GM18505 (cell line): ENCODE measurements at regions not wholly inside any gene's neighbourhood (a gene's known extent, or its start where the extent isn't known, plus 50 kb on each side); places are given as distances from the start of the nearest gene placed in this dataset.

Experiments
- ATAC-seq: cut with Tn5 transposase; IDR thresholded peaks from one replicate; pipeline ENCODE4 v1.9.1; 2021; ENCODE audit not compliant: unreplicated experiment
- POLR2A ChIP-seq: IDR thresholded peaks from 4 replicates; pipeline ENCODE4 v1.6.1; 2011; ENCODE audit warnings: borderline replicate concordance; ENCODE audit not compliant: insufficient read depth, insufficient read length; ENCODE audit errors: extremely low read depth

GRCh38 chr5:5905186-5905585 is 473.2 kb downstream of the MED10 start:
- TF ChIP-seq POLR2A, result no peak
- no peak for ATAC-seq

- no peak for ATAC-seq
- TF ChIP-seq POLR2A, result no peak
Measured at GRCh38 chr5:5904113-5904512, 474.2 kb downstream of the MED10 start.

- ATAC-seq, result no peak
- no peak for TF ChIP-seq POLR2A
Measured at GRCh38 chr5:5902678-5903646, 475.4 kb downstream of the MED10 start.

- ATAC-seq, result no peak
- no peak for TF ChIP-seq POLR2A
Measured at GRCh38 chr5:5900350-5900749, 477.9 kb downstream of the ICE1 start.

- ATAC-seq, result no peak
- TF ChIP-seq POLR2A, result no peak
Measured at GRCh38 chr5:5899716-5900115, 477.2 kb downstream of the ICE1 start.

- no peak for ATAC-seq
- TF ChIP-seq POLR2A, result no peak
Measured at GRCh38 chr5:5888284-5888683, 465.8 kb downstream of the ICE1 start.

- no peak for TF ChIP-seq POLR2A
- no peak for ATAC-seq
Measured at GRCh38 chr5:5887833-5888232, 465.4 kb downstream of the ICE1 start.

- peak; percentile 91 for ATAC-seq
- no peak for TF ChIP-seq POLR2A
Measured at GRCh38 chr5:5886812-5887486, 464.5 kb downstream of the ICE1 start.

- no peak for TF ChIP-seq POLR2A
- ATAC-seq, result no peak
Measured at GRCh38 chr5:5886353-5886752, 463.9 kb downstream of the ICE1 start.

GRCh38 chr5:5885782-5886181 is 463.3 kb downstream of the ICE1 start:
- no peak for ATAC-seq
- TF ChIP-seq POLR2A, result no peak

- no peak for TF ChIP-seq POLR2A
- no peak for ATAC-seq
Measured at GRCh38 chr5:5884593-5884992, 462.1 kb downstream of the ICE1 start.

- no peak for TF ChIP-seq POLR2A
- no peak for ATAC-seq
Measured at GRCh38 chr5:5883562-5883961, 461.1 kb downstream of the ICE1 start.

GRCh38 chr5:5883146-5883545 is 460.7 kb downstream of the ICE1 start:
- TF ChIP-seq POLR2A, result no peak
- no peak for ATAC-seq

GRCh38 chr5:5882706-5883105 is 460.2 kb downstream of the ICE1 start:
- ATAC-seq, result no peak
- TF ChIP-seq POLR2A, result no peak

- no peak for TF ChIP-seq POLR2A
- no peak for ATAC-seq
Measured at GRCh38 chr5:5881294-5881693, 458.8 kb downstream of the ICE1 start.
